ENCODE measurements at regions not wholly inside any gene's neighbourhood (a gene's known extent, or its start where the extent isn't known, plus 50 kb on each side); places are given as distances from the start of the nearest gene placed in this dataset.

DNA sequence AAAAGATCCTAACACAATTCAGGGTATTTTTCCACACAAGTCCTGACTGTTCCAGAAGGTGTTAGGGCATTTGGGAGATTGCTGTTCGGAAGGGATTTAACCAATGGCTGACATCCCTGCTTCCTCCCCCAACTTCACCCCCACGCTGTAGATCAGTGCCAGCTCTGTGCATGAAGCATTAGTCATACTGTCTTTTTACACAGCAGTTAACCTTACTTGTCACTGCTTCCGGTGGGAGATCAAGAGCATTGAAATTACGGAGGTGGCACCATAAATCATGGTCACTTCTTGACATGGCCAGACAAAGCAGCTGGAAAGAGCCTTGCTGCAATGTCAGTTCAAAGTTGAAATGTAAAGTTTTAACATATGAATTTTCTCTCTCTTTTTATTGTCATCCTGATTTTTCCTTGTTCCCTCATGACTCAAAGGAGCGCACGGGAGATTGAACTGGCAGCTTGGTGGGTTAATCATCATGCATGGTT is 70.2 kb downstream of the HRH4 start:
- DNase-seq (ENCODE audit: low spot score) = no peak

- DNase-seq (ENCODE audit: low spot score) = no peak
Measured at GRCh38 chr18:24534271-24534670, 73.8 kb downstream of the HRH4 start.

GRCh38 chr18:24534737-24535136 is 74.3 kb downstream of the HRH4 start:
- no peak for DNase-seq (ENCODE audit: low spot score)

GRCh38 chr18:24535527-24536295 is 75.3 kb downstream of the HRH4 start:
- no peak for DNase-seq (ENCODE audit: low spot score)

- DNase-seq (ENCODE audit: low spot score) = no peak
Measured at GRCh38 chr18:24536326-24536725, 75.9 kb downstream of the HRH4 start.

GRCh38 chr18:24536834-24537233 is 76.4 kb downstream of the HRH4 start:
- DNase-seq (ENCODE audit: low spot score) = no peak

GRCh38 chr18:24538414-24539264 is 78.2 kb downstream of the HRH4 start:
- no peak for DNase-seq (ENCODE audit: low spot score)

GRCh38 chr18:24539866-24540617 is 79.6 kb downstream of the HRH4 start:
- no peak for DNase-seq (ENCODE audit: low spot score)

- no peak for DNase-seq (ENCODE audit: low spot score)
Measured at GRCh38 chr18:24540896-24541295, 80.5 kb downstream of the HRH4 start.

DNA sequence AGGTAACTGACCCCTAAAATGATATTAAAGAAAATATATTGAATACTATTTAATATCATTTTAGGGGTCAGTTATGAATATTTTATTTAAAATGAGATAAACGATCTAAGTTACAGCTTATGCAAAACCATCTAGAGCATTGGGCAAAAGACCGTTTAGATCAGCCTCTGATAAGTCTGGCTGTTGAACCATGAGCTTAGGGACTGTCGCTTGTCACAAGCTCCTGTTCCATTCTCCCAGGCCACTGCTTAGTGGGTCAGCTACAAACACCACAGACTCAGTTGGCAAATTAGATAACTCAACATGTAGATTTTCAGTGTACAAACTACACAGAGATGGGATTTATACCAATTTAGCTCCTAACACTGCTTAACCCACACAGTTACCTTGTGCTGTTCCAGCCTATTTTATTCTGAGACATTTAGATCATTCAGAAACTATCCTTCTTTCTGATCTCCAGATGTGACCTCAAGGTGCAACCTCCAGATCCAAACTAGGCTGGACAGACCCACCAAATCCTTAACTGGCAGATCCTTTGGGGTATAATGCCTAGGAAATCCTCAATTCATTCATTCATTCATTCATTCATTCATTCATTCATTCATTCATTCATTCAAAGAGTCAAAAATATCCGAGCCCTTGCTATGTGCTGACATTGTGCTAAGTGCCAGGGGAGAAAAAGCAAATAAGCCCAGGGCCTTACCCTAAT is 82.8 kb downstream of the HRH4 start:
- no peak for DNase-seq (ENCODE audit: low spot score)

- DNase-seq (ENCODE audit: low spot score) = no peak
Measured at GRCh38 chr18:24543795-24544498, 83.5 kb downstream of the HRH4 start.

DNA sequence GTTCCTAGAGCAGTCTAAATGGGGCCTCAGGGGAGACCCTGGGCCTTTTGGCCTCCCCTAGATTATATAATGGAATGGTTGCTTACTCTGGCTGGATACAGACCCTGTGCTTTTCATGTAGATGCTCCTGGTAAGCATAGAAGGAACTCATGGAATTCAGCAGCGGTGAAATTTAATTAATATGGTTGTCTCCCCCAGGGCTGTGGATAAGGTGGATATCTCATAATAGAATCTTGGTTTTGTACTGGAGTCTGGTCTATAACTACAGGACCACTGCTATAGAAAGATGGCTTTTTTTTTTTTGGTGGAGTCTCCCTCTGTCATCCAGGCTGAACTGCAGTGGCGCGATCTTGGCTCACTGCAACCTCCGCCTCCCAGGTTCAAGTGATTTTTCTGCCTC is 84.5 kb downstream of the HRH4 start:
- no peak for DNase-seq (ENCODE audit: low spot score)

DNA sequence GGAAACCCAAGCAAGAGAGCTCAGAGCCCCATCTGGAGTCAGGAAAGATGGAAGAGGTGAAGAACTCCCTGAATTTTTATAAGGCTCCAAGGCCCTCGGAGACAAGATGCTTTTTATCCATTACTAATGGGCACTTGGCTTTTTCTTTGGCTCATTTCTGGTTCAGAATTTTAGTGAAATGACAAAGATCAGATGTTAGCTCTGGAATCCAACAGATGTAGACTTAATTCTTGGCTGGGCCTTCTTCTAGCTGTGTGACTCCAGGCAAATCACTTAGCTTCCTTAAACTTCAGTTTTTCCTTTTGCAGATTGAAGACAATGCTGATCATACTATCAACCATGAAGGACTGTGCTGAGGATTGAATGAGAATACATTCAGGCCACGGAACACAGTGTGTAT is 85.2 kb downstream of the HRH4 start:
- no peak for DNase-seq (ENCODE audit: low spot score)

GRCh38 chr18:24546307-24546706 is 85.9 kb downstream of the HRH4 start:
- DNase-seq (ENCODE audit: low spot score) = no peak

GRCh38 chr18:24548583-24548982 is 88.1 kb downstream of the HRH4 start:
- no peak for DNase-seq (ENCODE audit: low spot score)

DNA sequence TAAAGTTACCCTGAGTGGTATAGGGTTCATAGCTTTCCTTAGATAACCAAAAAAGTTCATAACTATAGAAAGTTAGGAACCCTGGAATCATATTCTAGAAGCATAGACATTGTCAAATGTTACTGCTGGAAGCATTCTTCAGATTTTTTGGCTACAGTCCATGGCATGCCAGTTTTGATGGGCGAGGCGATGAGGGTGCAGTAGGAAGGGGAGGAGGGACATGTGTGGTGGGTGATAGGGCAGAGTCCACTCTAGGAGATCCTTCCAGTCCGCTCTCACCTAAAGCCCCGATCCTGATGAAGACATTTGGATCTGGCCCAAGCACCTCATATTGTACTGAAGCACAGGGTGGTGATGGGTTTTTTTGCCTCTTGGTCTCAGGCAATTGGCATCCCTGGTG is 91.8 kb downstream of the HRH4 start:
- no peak for DNase-seq (ENCODE audit: low spot score)

DNA sequence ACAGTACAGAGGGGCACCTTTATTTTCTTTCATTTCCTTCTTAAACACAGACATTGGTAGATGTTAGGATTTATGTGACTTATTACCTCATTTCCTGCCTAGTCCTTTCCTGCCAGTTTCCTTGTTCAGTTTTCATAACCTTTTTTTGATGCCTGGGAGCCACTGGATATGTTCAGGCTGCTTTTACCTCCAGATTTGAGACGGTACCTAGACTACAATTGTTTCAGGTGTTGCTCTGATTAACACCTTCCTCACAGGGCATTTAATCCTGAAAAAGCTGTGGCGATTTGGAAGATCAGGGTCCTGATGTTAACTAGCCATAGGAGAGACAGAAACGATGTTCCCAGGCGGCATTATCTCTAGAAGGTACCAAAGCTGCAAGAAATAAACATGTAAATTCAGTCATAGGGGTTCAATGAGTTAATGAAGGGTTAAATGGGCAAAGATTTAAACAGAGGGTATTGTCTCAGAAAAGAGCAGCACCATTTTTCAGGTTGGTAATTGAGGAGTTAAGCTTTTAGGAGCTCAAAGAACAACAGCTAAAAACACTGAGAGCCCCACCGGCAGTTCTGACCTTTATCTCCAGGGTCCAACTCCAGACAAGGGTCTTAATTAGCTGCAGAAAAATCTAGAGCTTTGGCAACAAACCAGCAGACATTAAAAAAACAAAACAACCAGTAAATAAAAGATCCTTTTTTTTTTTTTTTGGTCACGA is 93.3 kb downstream of the HRH4 start:
- DNase-seq (ENCODE audit: low spot score) = no peak

- no peak for DNase-seq (ENCODE audit: low spot score)
Measured at GRCh38 chr18:24558403-24558802, 98.0 kb downstream of the HRH4 start.

GRCh38 chr18:24559526-24559925 is 99.1 kb downstream of the HRH4 start:
- DNase-seq (ENCODE audit: low spot score) = no peak

- no peak for DNase-seq (ENCODE audit: low spot score)
Measured at GRCh38 chr18:24560511-24560981, 100.1 kb downstream of the HRH4 start.
